Stimulated activated CD4-positive, alpha-beta T cell treated with anti-CD3 and anti-CD28 coated beads, Interleukin-4, amount 100 ng/mL, for 48 hours (primary cell): ENCODE measurements at regions not wholly inside any gene's neighbourhood (a gene's known extent, or its start where the extent isn't known, plus 50 kb on each side); places are given as distances from the start of the nearest gene placed in this dataset.

Source experiments
- DNase-seq, 2 donors: peaks; one replicate each; pipeline ENCODE4 v3.0.0-alpha.2; 2020; ENCODE audit warnings: low read depth in 2 of 2

GRCh38 chrX:98605941-98606340, 1722.2 kb downstream of the RPA4 start:
- no peak for DNase-seq

GRCh38 chrX:98607739-98608138, 1724.0 kb downstream of the RPA4 start:
- DNase-seq = no peak

- no peak for DNase-seq
Observed at GRCh38 chrX:98627645-98628044, 1743.9 kb downstream of the RPA4 start.

- no peak for DNase-seq
Observed at GRCh38 chrX:98637451-98637850, 1753.7 kb downstream of the RPA4 start.

- DNase-seq = no peak
Observed at GRCh38 chrX:98646351-98646750, 1762.6 kb downstream of the RPA4 start.

GRCh38 chrX:98654565-98654964, 1755.5 kb downstream of the PCDH19 start:
- DNase-seq = no peak
